Lower leg skin (tissue), 3 donors: ENCODE measurements at regions not wholly inside any gene's neighbourhood (a gene's known extent, or its start where the extent isn't known, plus 50 kb on each side); places are given as distances from the start of the nearest gene placed in this dataset.

Experiments
- CTCF ChIP-seq, 3 donors: fragments of 450-650 bp; IDR thresholded peaks; one replicate each; pipeline ENCODE4 v1.5.1; 2016; ENCODE audit warnings: antibody characterized with exemption in 3 of 3, mild to moderate bottlenecking in 3 of 3, moderate library complexity in 2 of 3
- POLR2A ChIP-seq, 2 donors: fragments of 450-650 bp; IDR thresholded peaks; one replicate each; pipeline ENCODE4 v1.6.1; 2016 to 2017; ENCODE audit warnings: antibody characterized with exemption in 2 of 2, mild to moderate bottlenecking in 1 of 2, moderate library complexity in 1 of 2

DNA sequence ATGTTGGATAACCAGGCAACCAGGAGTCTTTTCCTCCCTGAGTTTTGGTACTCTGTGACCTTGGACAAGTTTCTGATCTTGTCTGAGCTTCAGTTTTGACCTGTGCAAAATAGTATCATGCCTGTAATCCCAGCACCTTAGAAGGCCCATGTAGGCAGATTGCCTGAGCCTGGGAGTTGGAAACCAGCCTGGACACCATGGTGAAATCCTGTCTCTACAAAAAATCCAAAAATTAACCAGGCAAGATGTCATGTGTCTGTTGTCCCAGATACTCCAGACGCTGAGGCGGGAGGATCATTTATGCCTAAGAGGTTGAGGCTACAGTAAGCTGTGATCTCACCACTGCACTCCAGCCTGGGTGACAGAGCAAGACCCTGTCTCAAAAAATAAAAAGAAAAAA is 114.8 kb downstream of the IL12A start:
- TF ChIP-seq CTCF (IDR thresholded peaks at IDR 0.05), result no peak
- TF ChIP-seq POLR2A (IDR thresholded peaks at IDR 0.05), result no peak
